GM23248 (cell line): ENCODE measurements at regions not wholly inside any gene's neighbourhood (a gene's known extent, or its start where the extent isn't known, plus 50 kb on each side); places are given as distances from the start of the nearest gene placed in this dataset.

Experiments
- DNase-seq: peaks from one replicate; pipeline ENCODE4 v3.0.0-alpha.2; 2015
- H2AFZ ChIP-seq: fragments of 200-600 bp; sonication (generic); 2 replicates; pipeline ENCODE4 v1.6.1; 2016; ENCODE audit warnings: antibody characterized with exemption
- H3F3A ChIP-seq: fragments of 200-600 bp; sonication (generic); 2 replicates; pipeline ENCODE4 v1.6.1; 2016; ENCODE audit warnings: mild to moderate bottlenecking, antibody characterized with exemption, mixed run types; ENCODE audit not compliant: insufficient read depth
- H3K27ac ChIP-seq: fragments of 200-600 bp; sonication (generic); 2 replicates; pipeline ENCODE4 v1.5.1; 2016; ENCODE audit warnings: mild to moderate bottlenecking
- H3K27me3 ChIP-seq: fragments of 200-600 bp; sonication (generic); replicated peaks from 2 replicates; pipeline ENCODE4 v1.6.1; 2016; ENCODE audit warnings: mild to moderate bottlenecking; ENCODE audit not compliant: insufficient read depth
- H3K36me3 ChIP-seq: fragments of 200-600 bp; sonication (generic); 2 replicates; pipeline ENCODE4 v1.6.1; 2016; ENCODE audit warnings: low read depth, mild to moderate bottlenecking
- H3K4me1 ChIP-seq: fragments of 200-600 bp; sonication (generic); 2 replicates; pipeline ENCODE4 v1.6.1; 2016; ENCODE audit warnings: mild to moderate bottlenecking; ENCODE audit not compliant: insufficient read depth
- H3K4me2 ChIP-seq: fragments of 200-600 bp; sonication (generic); one replicate; pipeline ENCODE4 v1.6.1; 2016; ENCODE audit warnings: mild to moderate bottlenecking; ENCODE audit not compliant: unreplicated experiment
- H3K4me3 ChIP-seq: fragments of 200-600 bp; sonication (generic); 2 replicates; pipeline ENCODE4 v1.5.1; 2016; ENCODE audit warnings: mild to moderate bottlenecking
- H3K79me2 ChIP-seq: fragments of 200-600 bp; sonication (generic); 2 replicates; pipeline ENCODE4 v1.6.1; 2016; ENCODE audit warnings: mild to moderate bottlenecking; ENCODE audit not compliant: insufficient read depth
- H3K9ac ChIP-seq: fragments of 200-600 bp; sonication (generic); 2 replicates; pipeline ENCODE4 v1.6.1; 2016; ENCODE audit warnings: mild to moderate bottlenecking
- H3K9me2 ChIP-seq: fragments of 200-600 bp; sonication (generic); 2 replicates; pipeline ENCODE4 v1.6.1; 2016; ENCODE audit warnings: mixed run types, mild to moderate bottlenecking, moderate library complexity; ENCODE audit not compliant: insufficient read depth
- H3K9me3 ChIP-seq: fragments of 200-600 bp; sonication (generic); one replicate; pipeline ENCODE4 v1.6.1; 2017; ENCODE audit warnings: low read depth
- H4K20me1 ChIP-seq: fragments of 200-600 bp; sonication (generic); 2 replicates; pipeline ENCODE4 v1.6.0; 2016; ENCODE audit not compliant: insufficient read depth
- EZH2 ChIP-seq: fragments of 200-600 bp; sonication (generic); IDR thresholded peaks from 2 replicates; pipeline ENCODE4 v1.6.1; 2018; ENCODE audit warnings: antibody characterized with exemption, mild to moderate bottlenecking; ENCODE audit not compliant: insufficient read depth, poor library complexity, severe bottlenecking
- EZH2phosphoT487 ChIP-seq: fragments of 200-600 bp; sonication (generic); IDR thresholded peaks from 2 replicates; pipeline ENCODE4 v1.6.1; 2018; ENCODE audit warnings: antibody characterized with exemption, moderate library complexity, mild to moderate bottlenecking, low read depth; ENCODE audit not compliant: insufficient read depth
- WGBS, 2 experiments: methylation state at CpG; one replicate each; pipeline ENCODE4 v1.1.6; 2015 to 2017; ENCODE audit warnings: low lambda C conversion rate in 2 of 2, low coverage in 1 of 2; ENCODE audit errors: missing lambda C conversion rate in 2 of 2; 5-methylcytosine and 5-hydroxymethylcytosine counted together
- in situ Hi-C: fragments of 300-500 bp; cut with MboI; formaldehyde crosslinking; loops from 2 replicates; pipeline ENCODE4 v1.15.0; 2020

DNA sequence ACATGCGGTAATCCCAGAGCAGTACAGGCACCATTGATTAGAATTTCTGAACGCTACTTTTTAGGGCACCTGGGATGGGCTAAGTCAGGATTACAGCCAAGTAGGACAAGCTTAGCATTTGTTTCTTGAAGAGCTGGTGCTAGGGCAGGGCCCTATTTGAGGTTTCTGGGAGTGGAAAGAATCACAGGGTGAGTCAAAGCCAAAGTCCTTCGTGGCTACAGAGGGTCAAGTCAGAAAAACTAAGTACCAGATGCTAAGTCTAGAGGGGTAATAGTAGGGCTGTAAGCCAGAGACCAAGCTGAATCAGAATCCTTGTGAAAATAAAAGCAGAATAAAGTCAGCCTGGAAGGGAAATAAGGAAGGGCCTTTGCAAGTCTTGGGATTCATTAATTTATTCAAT lies 448.6 kb downstream of the ZIC3 start:
- Histone ChIP-seq H3K36me3 (no peaks in the 10 kb centered on the region), H3K4me3 (no peak overlapping the region), H3K9me3 (no peaks in the 10 kb centered on the region), H4K20me1 (no peaks in the 10 kb centered on the region), H2AFZ (no peak overlapping the region), H3K27me3 (no peaks in the 10 kb centered on the region), H3K4me1 (no peaks in the 10 kb centered on the region), H3K9me2 (no peaks in the 10 kb centered on the region), H3K4me2 (no peak overlapping the region), H3K9ac (no peak overlapping the region), H3K27ac (no peak overlapping the region), H3F3A (no peaks in the 10 kb centered on the region), H3K79me2 (no peaks in the 10 kb centered on the region)
- TF ChIP-seq EZH2phosphoT487 (no peak), EZH2 (no peak)
- in situ Hi-C loops: no loop called here
- no peak for DNase-seq
- 25 to 27% methylated on average over 3 of the region's 3 CpGs for WGBS, 2 experiments

DNA sequence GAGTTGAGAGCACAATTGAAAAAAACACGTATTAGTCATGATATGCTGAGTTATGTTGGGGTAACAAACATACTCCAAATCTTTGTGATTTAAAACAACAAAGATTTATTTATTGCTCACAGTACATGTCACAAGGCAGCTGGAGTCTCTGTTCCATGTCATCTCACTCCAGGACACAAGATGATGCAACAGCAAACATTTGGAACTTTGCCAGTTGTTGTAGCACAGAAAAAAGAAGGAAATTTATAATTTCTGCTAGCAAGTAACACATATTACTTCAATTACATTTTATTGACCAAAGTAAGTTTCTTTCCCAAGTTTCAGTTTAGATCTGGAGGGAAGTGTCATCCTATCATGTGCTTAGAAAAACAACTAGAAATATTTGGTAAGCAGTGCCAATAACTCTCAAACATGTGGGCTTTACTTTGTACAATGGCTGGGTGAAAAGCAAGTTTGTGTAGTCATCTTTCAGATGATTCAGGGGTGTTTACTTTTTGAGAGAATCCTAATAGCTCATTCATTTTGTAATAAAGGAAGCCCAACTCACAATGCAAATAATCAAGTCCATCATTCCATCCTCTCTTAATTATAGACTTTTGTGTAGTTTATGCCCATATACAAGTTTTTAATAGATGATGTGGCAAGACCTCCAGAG lies 452.3 kb downstream of the ZIC3 start:
- peak; percentile 0 for DNase-seq
- no peak overlapping the region for H3K4me3 ChIP-seq

DNA sequence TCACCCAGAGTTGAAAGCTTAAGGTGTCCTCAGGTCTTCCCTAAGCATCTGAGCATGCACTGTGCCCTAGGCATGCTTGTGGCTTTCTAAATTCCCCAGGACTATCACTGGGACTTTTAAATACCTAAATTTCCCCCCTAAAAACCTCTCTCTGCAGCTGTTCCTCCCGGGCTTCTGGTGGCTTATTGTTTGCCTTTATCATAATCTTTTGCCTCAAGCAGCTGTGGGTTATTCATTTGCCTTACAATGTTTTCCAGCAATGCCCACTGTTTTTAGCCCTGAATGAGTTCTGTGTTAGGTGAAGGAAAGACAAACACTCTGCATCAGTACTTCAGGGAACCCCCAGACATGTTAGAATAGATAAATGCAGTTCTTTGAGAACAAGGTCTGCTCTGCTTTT lies 455.0 kb downstream of the ZIC3 start:
- Histone ChIP-seq H3K36me3 (no peaks in the 10 kb centered on the region), H3K4me3 (no peak overlapping the region), H3K27me3 (no peaks in the 10 kb centered on the region), H3K9ac (no peak overlapping the region), H3K4me1 (no peaks in the 10 kb centered on the region), H3K9me2 (no peaks in the 10 kb centered on the region), H3F3A (no peaks in the 10 kb centered on the region), H3K27ac (no peak overlapping the region), H3K79me2 (no peaks in the 10 kb centered on the region), H3K9me3 (no peaks in the 10 kb centered on the region), H2AFZ (no peak overlapping the region), H3K4me2 (no peak overlapping the region), H4K20me1 (no peaks in the 10 kb centered on the region)
- in situ Hi-C loops: no loop called here
- no peak for TF ChIP-seq EZH2phosphoT487
- TF ChIP-seq EZH2: no peak
- 7 to 11% methylated on average over 1 of the region's 1 CpG for WGBS, 2 experiments
- DNase-seq: no peak

More for the DNA sequence above, 452.3 kb downstream of the ZIC3 start:
- Histone ChIP-seq H3K9me3 (no peaks in the 10 kb centered on the region), H3K27me3 (no peaks in the 10 kb centered on the region), H3K4me2 (no peak overlapping the region), H3K79me2 (no peaks in the 10 kb centered on the region), H3F3A (no peaks in the 10 kb centered on the region), H3K4me1 (no peaks in the 10 kb centered on the region), H3K27ac (no peak overlapping the region), H2AFZ (no peak overlapping the region), H3K36me3 (no peaks in the 10 kb centered on the region), H4K20me1 (no peaks in the 10 kb centered on the region), H3K9me2 (no peaks in the 10 kb centered on the region), H3K9ac (no peak overlapping the region)
- 0% methylated on average over 1 of the region's 1 CpG for WGBS, 2 experiments
- in situ Hi-C loops: no loop called here
- TF ChIP-seq EZH2phosphoT487 (no peak), EZH2 (no peak)

DNA sequence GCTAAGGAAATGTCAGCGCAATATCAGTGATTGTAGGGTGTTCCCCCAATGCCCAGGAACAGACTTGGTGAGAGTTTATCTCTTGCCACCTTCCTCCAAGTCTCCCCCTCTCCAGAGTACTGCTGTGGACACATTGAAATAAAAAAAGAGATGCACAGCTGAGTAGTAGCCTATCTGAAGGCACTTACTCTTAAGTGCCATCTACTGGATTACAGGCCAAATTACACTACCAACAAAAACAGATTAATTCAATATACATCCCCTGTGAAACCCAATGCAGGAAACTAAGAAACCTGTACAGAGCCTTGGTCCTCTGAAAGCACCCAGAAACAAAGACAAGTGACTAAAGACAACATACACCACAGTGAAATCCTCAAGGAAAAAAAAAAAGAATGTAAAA lies 460.3 kb downstream of the ZIC3 start:
- Histone ChIP-seq H3K4me1 (no peaks in the 10 kb centered on the region), H3K27me3 (no peaks in the 10 kb centered on the region), H3K4me2 (no peak overlapping the region), H3K4me3 (no peak overlapping the region), H3K27ac (no peak overlapping the region), H2AFZ (no peak overlapping the region), H4K20me1 (no peaks in the 10 kb centered on the region), H3F3A (no peaks in the 10 kb centered on the region), H3K9me2 (no peaks in the 10 kb centered on the region), H3K36me3 (no peaks in the 10 kb centered on the region), H3K79me2 (no peaks in the 10 kb centered on the region), H3K9ac (no peak overlapping the region), H3K9me3 (no peaks in the 10 kb centered on the region)
- DNase-seq: peak; percentile 24
- TF ChIP-seq EZH2: no peak
- no peak for TF ChIP-seq EZH2phosphoT487
- in situ Hi-C loops: no loop called here
- whole genome bisulfite sequencing, 2 experiments: 78% methylated on average over 1 of the region's 1 CpG; no CpG with 5 or more reads in 1 of the 2 experiments

DNA sequence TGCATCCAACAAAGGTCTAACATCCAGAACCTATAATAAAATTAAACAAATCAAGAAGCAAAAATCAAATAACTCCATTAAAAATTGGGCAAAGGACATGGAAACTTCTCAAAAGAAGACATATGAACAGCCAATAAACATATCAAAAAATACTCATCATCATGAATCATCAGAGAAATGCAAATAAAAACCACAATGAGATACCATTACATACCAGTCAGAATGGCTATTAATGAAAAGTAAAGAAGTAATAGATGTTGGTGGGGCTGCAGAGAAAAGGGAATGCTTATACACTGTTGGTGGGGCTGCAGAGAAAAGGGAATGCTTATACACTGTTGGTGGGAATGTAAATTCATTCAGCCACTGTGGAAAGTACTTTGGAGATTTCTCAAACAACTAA lies 465.8 kb downstream of the ZIC3 start:
- Histone ChIP-seq H3F3A (no peaks in the 10 kb centered on the region), H3K4me1 (no peaks in the 10 kb centered on the region), H4K20me1 (no peaks in the 10 kb centered on the region), H3K27me3 (no peaks in the 10 kb centered on the region), H3K9me3 (no peaks in the 10 kb centered on the region), H3K79me2 (no peaks in the 10 kb centered on the region), H2AFZ (no peak overlapping the region), H3K27ac (no peak overlapping the region), H3K4me2 (no peak overlapping the region), H3K36me3 (no peaks in the 10 kb centered on the region), H3K9me2 (no peaks in the 10 kb centered on the region), H3K4me3 (no peak overlapping the region), H3K9ac (no peak overlapping the region)
- DNase-seq: no peak
- in situ Hi-C loops: no loop called here
- no peak for TF ChIP-seq EZH2phosphoT487
- TF ChIP-seq EZH2: no peak
